DND-41 (cell line): ENCODE measurements at regions not wholly inside any gene's neighbourhood (a gene's known extent, or its start where the extent isn't known, plus 50 kb on each side); places are given as distances from the start of the nearest gene placed in this dataset.

Source experiments
- ATAC-seq: fragments of 200-7000 bp; cut with Tn5 transposase; 3 replicates; pipeline ENCODE4 v1.9.1; 2021; ENCODE audit warnings: low read depth; ENCODE audit not compliant: insufficient read depth
- DNase-seq: peaks from one replicate; pipeline ENCODE4 v3.0.0-alpha.2; 2020
- H2AFZ ChIP-seq: 2 replicates; pipeline ENCODE4 v1.6.0; 2012; ENCODE audit warnings: low read depth, low read length
- H3K27ac ChIP-seq: 2 replicates; pipeline ENCODE4 v1.5.1; 2012; ENCODE audit warnings: low read length, inconsistent platforms
- H3K27me3 ChIP-seq: fragments of 200-600 bp; sonication (generic); 2 replicates; pipeline ENCODE4 v1.6.0; 2012; ENCODE audit warnings: low read length, mild to moderate bottlenecking, inconsistent platforms; ENCODE audit not compliant: insufficient read depth, poor library complexity
- H3K36me3 ChIP-seq: 2 replicates; pipeline ENCODE4 v1.5.1; 2012; ENCODE audit warnings: low read length, inconsistent platforms; ENCODE audit not compliant: insufficient read depth
- H3K4me1 ChIP-seq: 2 replicates; pipeline ENCODE4 v1.5.1; 2012; ENCODE audit warnings: mild to moderate bottlenecking, low read length; ENCODE audit not compliant: insufficient read depth
- H3K4me2 ChIP-seq: 2 replicates; pipeline ENCODE4 v1.6.0; 2012; ENCODE audit warnings: mild to moderate bottlenecking, moderate library complexity, low read length, inconsistent platforms; ENCODE audit not compliant: insufficient read depth
- H3K4me3 ChIP-seq, 2 experiments: fragments of 200-600 bp in 1 of 2; shearing (Covaris generic) in 1 of 2; 2 replicates each; pipeline ENCODE4 v1.5.1; 2012 to 2016; ENCODE audit warnings: inconsistent platforms in 2 of 2, low read length in 2 of 2, mild to moderate bottlenecking in 2 of 2, low read depth in 1 of 2, moderate library complexity in 1 of 2
- H3K79me2 ChIP-seq: 2 replicates; pipeline ENCODE4 v1.6.0; 2012; ENCODE audit warnings: low read length, inconsistent platforms; ENCODE audit not compliant: insufficient read depth
- H3K9ac ChIP-seq: 2 replicates; pipeline ENCODE4 v1.6.0; 2012; ENCODE audit warnings: low read depth, mild to moderate bottlenecking, inconsistent platforms, low read length, moderate library complexity
- H3K9me3 ChIP-seq: 2 replicates; pipeline ENCODE4 v1.5.1; 2012; ENCODE audit warnings: low read length, moderate library complexity, mild to moderate bottlenecking, inconsistent platforms; ENCODE audit not compliant: insufficient read depth, severe bottlenecking
- H4K20me1 ChIP-seq: 2 replicates; pipeline ENCODE4 v1.6.0; 2012; ENCODE audit warnings: low read length; ENCODE audit not compliant: insufficient read depth
- EZH2 ChIP-seq: IDR thresholded peaks from 3 replicates; pipeline ENCODE4 v1.6.1; 2012; ENCODE audit warnings: borderline replicate concordance, low read depth, mild to moderate bottlenecking, moderate library complexity, low read length, inconsistent platforms; ENCODE audit not compliant: severe bottlenecking
- TF ChIP-seq, protein P1 (sequence below): IDR thresholded peaks from 2 replicates; pipeline ENCODE4 v1.5.1; 2012; ENCODE audit warnings: borderline replicate concordance, low read length, moderate library complexity, mild to moderate bottlenecking; ENCODE audit not compliant: poor library complexity, severe bottlenecking; ENCODE audit errors: extremely low read depth

GRCh38 chr4:106679063-106679462, 310.5 kb upstream of the GIMD1 start:
- no peaks in the 10 kb centered on the region for H3K79me2 ChIP-seq
- no peak overlapping the region for H3K4me2 ChIP-seq
- H3K4me1 ChIP-seq: peaks cover 32% of the 10 kb centered on the region
- DNase-seq (no peak), ATAC-seq (no peak)
- no peak overlapping the region for H3K9ac ChIP-seq
- H3K27me3 ChIP-seq: no peaks in the 10 kb centered on the region
- no peak overlapping the region for H2AFZ ChIP-seq
- TF ChIP-seq, protein P1, sequence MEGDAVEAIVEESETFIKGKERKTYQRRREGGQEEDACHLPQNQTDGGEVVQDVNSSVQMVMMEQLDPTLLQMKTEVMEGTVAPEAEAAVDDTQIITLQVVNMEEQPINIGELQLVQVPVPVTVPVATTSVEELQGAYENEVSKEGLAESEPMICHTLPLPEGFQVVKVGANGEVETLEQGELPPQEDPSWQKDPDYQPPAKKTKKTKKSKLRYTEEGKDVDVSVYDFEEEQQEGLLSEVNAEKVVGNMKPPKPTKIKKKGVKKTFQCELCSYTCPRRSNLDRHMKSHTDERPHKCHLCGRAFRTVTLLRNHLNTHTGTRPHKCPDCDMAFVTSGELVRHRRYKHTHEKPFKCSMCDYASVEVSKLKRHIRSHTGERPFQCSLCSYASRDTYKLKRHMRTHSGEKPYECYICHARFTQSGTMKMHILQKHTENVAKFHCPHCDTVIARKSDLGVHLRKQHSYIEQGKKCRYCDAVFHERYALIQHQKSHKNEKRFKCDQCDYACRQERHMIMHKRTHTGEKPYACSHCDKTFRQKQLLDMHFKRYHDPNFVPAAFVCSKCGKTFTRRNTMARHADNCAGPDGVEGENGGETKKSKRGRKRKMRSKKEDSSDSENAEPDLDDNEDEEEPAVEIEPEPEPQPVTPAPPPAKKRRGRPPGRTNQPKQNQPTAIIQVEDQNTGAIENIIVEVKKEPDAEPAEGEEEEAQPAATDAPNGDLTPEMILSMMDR: no peak
- no peak for TF ChIP-seq EZH2
- H4K20me1 ChIP-seq: no peaks in the 10 kb centered on the region
- H3K36me3 ChIP-seq: no peaks in the 10 kb centered on the region
- H3K27ac ChIP-seq: no peak overlapping the region
- no peak overlapping the region for H3K4me3 ChIP-seq
- H3K9me3 ChIP-seq: no peaks in the 10 kb centered on the region

GRCh38 chr4:106677213-106677612, 308.6 kb upstream of the GIMD1 start:
- no peaks in the 10 kb centered on the region for H4K20me1 ChIP-seq
- H2AFZ ChIP-seq: no peak overlapping the region
- H3K4me3 ChIP-seq: no peak overlapping the region
- no peak overlapping the region for H3K4me2 ChIP-seq
- no peaks in the 10 kb centered on the region for H3K27me3 ChIP-seq
- no peak for ATAC-seq
- DNase-seq: no peak
- H3K79me2 ChIP-seq: no peaks in the 10 kb centered on the region
- H3K36me3 ChIP-seq: no peaks in the 10 kb centered on the region
- H3K9me3 ChIP-seq: no peaks in the 10 kb centered on the region
- TF ChIP-seq EZH2: no peak
- TF ChIP-seq, protein P1: no peak
- H3K4me1 ChIP-seq: peaks cover 32% of the 10 kb centered on the region
- H3K9ac ChIP-seq: no peak overlapping the region
- no peak overlapping the region for H3K27ac ChIP-seq

DNA sequence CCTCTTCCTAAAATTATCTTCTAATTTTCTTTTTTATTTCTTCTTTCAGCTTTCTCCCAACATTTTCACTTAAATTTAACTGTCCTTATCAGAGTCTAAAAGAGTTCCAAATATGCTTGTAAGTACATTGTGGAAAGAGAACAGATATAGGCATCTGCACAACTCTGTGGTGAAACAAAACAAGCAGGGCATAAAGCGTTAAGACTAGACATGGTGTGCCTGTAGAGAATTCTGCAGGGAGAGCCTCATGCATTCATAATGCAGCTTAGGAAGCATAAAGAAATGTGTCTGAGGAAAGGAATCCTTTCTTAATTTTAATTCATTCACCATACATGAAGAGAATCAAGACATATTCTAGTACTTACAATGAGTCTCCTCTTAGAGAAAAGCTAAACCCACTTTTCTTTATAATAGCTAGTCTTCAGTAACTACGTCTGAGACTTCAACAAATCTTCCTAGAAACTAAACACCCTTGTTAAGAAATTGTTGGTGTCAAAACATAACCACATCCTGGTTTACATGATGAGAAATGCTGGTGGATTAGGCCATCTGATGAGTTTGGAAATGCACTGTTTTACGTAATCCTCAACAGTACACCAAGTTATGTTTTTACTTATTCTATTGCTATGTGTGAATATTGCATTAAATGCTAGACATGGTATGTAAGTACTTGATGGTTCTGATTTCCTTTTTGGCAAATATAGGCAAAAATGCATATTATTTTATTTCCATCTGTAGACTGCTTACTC, 307.8 kb upstream of the GIMD1 start:
- Histone ChIP-seq H3K36me3 (no peaks in the 10 kb centered on the region), H3K4me3 (no peak overlapping the region), H3K9ac (peak overlapping the region; percentile 8; the same call in 1 of the 2 replicates), H3K4me1 (peaks cover 32% of the 10 kb centered on the region), H3K27me3 (no peaks in the 10 kb centered on the region), H3K79me2 (no peaks in the 10 kb centered on the region), H4K20me1 (no peaks in the 10 kb centered on the region), H2AFZ (no peak overlapping the region), H3K27ac (0 out of 2 replicates have a peak overlapping the region, but pooled peaks have one; percentile 5), H3K4me2 (no peak overlapping the region), H3K9me3 (no peaks in the 10 kb centered on the region)
- no peak for TF ChIP-seq EZH2
- TF ChIP-seq, protein P1: no peak
- DNase-seq (no peak), ATAC-seq (peak; percentile 79)
